ENCODE measurements at regions not wholly inside any gene's neighbourhood (a gene's known extent, or its start where the extent isn't known, plus 50 kb on each side); places are given as distances from the start of the nearest gene placed in this dataset.
"Not testable (repeated sequence)": the region's sequence is repeated elsewhere in the genome, so short reads cannot be mapped to it uniquely, and the experiment has no call there.

DNA sequence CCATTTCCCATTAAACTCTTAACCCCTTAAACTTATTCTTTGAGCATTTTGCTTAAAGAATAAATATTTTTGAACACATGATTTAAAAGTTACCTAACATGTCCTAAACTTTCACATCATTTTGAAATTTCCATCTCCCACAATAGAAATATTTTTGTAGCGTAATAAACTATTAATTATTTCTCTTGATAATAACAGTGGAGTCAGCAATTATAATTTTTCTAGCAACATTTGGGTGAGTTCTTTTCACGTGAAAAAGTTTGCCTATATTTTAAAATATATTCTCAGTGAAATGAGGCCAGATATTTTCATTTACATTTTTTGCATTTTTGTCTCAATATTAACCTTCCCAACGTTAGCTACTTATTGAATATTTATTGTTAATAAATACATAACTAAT, 320.4 kb upstream of the CRIM1 start:
- no peak for DNase-seq

- no peak for DNase-seq
Measured at GRCh38 chr2:36032046-36032445, 323.5 kb upstream of the CRIM1 start.

DNA sequence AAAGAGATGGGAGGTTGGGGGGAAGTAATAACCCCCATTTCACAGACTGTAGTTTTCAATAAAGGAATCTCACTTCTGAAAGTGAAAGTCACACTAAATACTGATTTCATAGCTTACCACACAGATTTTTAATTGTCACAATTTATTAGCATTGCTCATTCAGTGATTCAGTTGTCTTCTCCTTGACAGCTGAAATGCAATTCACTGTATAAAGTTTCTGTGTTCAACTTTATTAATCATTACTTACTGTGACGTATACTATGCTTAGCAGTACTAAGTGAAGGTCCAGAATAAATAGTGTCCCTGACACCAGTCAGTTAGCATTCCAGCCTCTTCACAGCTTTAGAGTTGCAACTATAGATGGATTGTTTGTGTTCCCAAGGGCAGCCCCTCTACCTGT, 324.1 kb upstream of the CRIM1 start:
- DNase-seq, result no peak

GRCh38 chr2:36027616-36028015, 328.0 kb upstream of the CRIM1 start:
- DNase-seq, result no peak

DNA sequence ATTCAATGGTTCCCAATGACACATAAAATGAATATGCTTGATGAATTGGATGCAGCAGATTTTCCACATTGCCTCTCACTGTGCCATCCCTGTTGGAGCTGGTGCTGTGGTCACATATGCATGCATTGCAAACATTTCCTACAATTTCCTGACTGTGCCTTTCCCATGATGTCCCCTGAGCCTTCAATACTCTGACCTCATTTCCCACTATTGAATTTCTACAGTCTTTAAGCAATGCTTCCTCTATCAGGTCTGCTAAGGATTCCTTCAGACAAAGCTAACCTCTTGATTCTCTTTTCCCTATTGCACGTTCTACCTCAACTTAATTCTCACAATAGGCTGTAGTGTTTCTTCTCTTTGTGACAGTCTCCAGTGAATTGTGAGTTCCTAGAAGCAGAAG, 342.5 kb upstream of the CRIM1 start:
- no peak for DNase-seq

- no peak for DNase-seq
Measured at GRCh38 chr2:36006444-36006843, 349.1 kb upstream of the CRIM1 start.

GRCh38 chr2:36002941-36003340, 352.6 kb upstream of the CRIM1 start:
- no peak for DNase-seq

DNA sequence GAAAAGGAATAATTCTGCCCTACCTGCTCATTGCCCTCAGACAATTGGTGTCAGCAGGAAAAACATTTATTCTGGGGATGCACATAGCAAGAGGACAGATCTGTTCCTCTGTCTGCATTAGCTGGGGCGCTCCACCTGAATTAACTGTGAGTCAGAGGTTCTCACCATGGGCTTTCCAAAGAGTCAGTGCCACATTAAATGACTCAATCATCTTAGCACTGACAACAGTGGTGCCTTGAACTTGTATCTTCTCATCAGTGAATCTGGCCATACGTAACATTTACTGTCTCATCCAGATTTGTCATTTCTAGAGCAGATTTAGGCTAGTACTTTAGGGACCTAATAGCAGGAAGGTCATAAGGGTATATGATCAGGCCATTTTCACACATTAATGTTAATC, 358.1 kb upstream of the CRIM1 start:
- no peak for DNase-seq

- DNase-seq, result no peak
Measured at GRCh38 chr2:35989503-35989902, 366.1 kb upstream of the CRIM1 start.

GRCh38 chr2:35989040-35989439, 366.5 kb upstream of the CRIM1 start:
- DNase-seq, result no peak

GRCh38 chr2:35986871-35987270, 368.7 kb upstream of the CRIM1 start:
- no peak for DNase-seq

GRCh38 chr2:35978218-35978617, 377.4 kb upstream of the CRIM1 start:
- DNase-seq, result no peak

DNA sequence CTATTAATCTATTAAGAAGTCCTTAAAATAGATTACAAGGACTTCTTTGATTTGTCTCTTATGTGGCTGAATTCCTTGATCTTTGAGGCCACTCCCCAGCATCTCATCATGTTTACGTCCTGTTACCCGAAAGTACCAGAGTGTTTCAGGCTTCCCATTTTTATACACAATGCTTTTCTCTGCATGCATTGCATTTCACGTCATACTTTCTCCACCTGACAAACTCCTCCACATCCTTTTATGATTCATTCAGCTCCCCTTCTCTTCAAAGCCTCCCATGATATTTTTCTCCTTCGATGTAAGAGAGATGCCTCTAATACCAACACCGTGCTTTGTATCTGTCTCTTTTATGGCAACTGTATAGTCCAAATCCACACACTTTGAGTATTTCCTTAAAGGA, 379.0 kb upstream of the CRIM1 start:
- DNase-seq, result no peak

- DNase-seq, result no peak
Measured at GRCh38 chr2:35973737-35974132, 381.8 kb upstream of the CRIM1 start.

GRCh38 chr2:35973132-35973736, 382.3 kb upstream of the CRIM1 start:
- DNase-seq, result no peak

DNA sequence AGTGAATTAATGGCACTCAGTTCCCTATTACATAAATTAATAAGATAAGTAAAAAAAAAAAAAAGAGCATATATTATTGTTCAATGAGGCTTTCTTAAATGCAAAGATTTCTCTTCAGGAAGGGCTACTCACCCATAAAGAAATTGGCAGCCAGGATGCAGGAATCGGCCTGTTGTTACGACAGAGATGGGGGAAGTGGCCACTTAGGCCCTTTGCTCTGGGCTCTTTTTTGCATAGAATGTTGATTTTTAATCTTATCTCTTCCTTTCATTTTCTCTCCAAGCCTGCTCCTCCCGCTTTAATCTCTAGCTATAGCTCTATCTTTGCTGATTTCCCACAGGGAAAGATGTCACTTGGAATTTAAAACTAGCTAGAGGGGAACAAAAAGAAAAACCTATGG, 391.8 kb upstream of the CRIM1 start:
- DNase-seq, result no peak

DNA sequence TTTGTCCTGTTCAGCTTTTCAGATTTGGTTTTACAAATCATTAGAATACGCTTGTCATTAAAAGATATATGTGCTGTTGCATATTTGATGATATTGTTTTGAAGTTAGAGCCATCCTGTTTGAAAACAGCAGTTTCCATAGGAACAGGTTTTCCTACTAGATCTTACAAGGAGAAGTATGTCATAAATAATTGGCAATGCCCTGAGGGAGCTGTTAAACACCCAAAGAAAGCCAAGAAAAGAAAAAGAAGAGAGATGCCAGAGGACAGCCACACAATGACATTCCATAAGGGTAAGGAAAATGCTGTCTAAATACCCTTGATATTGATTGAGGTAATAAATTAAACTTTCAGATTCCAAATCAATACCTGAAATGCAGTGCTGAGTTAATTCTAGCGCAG, 392.2 kb upstream of the CRIM1 start:
- no peak for DNase-seq

GRCh38 chr2:35962585-35963146, 392.9 kb upstream of the CRIM1 start:
- no peak for DNase-seq

DNA sequence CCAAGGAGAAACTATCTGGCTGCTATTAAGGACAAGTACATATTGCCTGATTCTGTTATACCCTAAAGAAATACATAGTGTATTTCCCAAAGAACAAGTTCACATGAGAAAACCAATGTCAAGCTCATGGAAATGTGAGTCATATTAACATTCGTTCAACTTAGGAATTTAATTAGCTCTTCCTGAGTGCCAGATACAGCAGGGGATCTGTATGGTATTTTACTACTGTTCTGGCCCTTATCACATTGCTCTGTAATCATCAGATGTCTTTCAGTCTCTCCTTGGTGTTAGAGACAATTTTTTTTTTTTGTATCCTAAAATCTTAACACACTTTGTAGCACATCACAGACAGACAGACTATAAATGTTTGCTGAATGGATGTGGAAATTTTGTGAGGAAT, 395.0 kb upstream of the CRIM1 start:
- no peak for DNase-seq

GRCh38 chr2:35957053-35957452, 398.5 kb upstream of the CRIM1 start:
- DNase-seq, result not testable (repeated sequence)

DNA sequence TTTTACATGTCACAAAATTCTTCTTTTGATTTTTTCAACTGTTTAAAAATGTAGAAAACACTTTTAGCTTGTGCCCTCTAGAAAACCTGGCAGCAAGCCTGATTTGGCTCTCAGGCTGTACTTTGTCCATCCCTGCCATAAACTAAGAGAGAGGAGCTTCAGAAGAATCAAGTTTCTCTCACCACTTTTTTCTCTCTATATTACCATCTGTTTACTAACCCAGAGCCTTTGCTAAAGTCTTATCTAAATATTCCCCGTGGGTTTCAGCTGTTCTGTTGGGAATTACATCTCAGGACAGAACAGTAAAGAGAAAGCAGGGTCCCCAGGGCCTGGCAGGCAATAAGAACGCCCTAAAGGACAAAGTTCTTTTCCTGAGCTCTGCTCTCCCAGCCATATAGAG, 409.1 kb upstream of the CRIM1 start:
- no peak for DNase-seq

GRCh38 chr2:35938838-35939237, 416.7 kb upstream of the CRIM1 start:
- DNase-seq, result no peak

GRCh38 chr2:35933031-35933430, 422.5 kb upstream of the CRIM1 start:
- no peak for DNase-seq

DNA sequence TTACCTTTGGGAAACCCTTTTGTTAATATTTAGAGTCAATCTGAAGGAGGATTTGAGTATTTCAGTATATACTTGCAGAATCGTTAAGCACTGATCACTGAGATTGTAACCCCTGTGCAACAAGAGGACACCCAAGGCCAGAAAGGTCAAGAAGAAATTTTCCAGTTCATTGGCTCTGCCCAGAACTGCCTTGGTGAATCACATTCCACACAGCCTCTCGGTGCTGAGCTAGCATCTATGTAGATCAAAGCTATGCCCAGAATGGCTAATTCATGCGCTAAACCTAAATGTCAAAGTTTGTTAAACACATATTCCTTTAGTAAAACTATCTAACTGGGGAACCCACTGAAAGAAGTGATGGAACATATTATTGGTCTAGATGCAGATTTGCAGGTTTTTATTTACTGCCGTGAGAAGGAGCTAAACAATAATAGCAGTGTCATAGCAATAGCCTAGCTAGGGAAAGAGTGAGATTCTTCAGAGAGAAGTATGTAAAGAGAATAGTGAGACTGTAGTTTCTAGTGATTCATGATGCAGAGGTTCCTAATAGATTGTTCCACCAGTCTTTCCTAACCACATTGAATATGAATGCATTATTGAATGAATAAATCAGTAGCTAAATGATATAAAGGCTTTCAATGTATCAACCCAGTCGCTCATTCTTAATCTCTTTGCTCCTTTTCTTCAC, 423.2 kb upstream of the CRIM1 start:
- no peak for DNase-seq

GRCh38 chr2:35931626-35932025, 424.0 kb upstream of the CRIM1 start:
- no peak for DNase-seq

All from NCI-H510A (cell line).